ENCODE measurements at regions not wholly inside any gene's neighbourhood (a gene's known extent, or its start where the extent isn't known, plus 50 kb on each side); places are given as distances from the start of the nearest gene placed in this dataset.

DNA sequence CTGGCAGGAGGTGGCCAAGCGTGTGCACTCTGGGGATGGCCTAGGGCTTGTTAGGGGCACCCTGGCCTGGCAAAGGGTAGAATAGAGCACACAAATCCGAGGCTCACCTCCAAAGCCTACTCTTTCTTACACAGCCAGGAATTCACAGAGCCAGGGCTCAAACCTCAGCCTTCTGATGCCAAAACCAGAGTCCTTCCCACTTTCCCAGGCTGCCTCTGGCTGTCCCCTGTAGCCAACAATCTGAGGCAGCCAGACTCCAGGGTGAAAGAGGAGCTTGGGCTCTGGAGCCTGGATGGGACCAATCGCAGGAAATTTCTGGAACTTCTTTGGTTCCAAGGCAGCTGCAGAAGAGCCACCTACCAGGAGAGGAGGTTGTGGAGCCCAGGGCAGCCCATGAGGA, 127.9 kb downstream of the COPRS start:
- H3K9ac ChIP-seq (ENCODE audit: low read depth, low read length, poor library complexity, severe bottlenecking): no peak overlapping the region
- no peaks in the 10 kb centered on the region for H3K79me2 ChIP-seq (ENCODE audit: insufficient read depth, low read length)
- no peaks in the 10 kb centered on the region for H4K20me1 ChIP-seq (ENCODE audit: insufficient read depth, low read length, poor library complexity, severe bottlenecking)

DNA sequence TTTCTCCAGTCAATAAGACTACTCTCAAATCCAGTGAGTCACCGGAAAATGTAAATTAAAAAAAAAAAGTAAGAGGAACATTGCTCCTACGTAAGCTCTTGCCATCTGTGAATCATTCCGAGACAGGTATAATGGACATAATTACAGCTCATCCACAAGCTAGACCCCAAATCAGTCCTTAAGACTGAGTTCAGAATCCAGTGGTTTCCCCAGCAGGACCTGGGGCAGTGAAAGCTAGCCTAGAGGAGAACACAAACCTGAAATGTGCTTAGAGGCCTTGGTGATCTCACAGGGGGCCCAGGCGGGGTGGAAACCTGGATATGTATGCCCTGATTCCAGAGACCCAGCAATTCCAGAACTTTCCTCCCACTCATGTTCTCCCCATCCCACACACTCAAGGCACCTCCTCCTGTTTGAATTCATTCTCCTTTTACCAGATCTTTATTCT, 132.0 kb downstream of the COPRS start:
- TF ChIP-seq EZH2phosphoT487 (IDR thresholded peaks at IDR 0.05; ENCODE audit: borderline replicate concordance): no peak
- TF ChIP-seq, protein P1, sequence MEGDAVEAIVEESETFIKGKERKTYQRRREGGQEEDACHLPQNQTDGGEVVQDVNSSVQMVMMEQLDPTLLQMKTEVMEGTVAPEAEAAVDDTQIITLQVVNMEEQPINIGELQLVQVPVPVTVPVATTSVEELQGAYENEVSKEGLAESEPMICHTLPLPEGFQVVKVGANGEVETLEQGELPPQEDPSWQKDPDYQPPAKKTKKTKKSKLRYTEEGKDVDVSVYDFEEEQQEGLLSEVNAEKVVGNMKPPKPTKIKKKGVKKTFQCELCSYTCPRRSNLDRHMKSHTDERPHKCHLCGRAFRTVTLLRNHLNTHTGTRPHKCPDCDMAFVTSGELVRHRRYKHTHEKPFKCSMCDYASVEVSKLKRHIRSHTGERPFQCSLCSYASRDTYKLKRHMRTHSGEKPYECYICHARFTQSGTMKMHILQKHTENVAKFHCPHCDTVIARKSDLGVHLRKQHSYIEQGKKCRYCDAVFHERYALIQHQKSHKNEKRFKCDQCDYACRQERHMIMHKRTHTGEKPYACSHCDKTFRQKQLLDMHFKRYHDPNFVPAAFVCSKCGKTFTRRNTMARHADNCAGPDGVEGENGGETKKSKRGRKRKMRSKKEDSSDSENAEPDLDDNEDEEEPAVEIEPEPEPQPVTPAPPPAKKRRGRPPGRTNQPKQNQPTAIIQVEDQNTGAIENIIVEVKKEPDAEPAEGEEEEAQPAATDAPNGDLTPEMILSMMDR (conservative IDR thresholded peaks at IDR 0.05; ENCODE audit: low read length): no peak
- H4K20me1 ChIP-seq (ENCODE audit: insufficient read depth, low read length, poor library complexity, severe bottlenecking): no peaks in the 10 kb centered on the region
- H3K4me3 ChIP-seq (ENCODE audit: low read length, poor library complexity, severe bottlenecking): no peak overlapping the region
- no peaks in the 10 kb centered on the region for H3K9me3 ChIP-seq (ENCODE audit: insufficient read depth, low read depth, low read length)
- H3K79me2 ChIP-seq (ENCODE audit: insufficient read depth, low read length): no peaks in the 10 kb centered on the region
- H3K9me2 ChIP-seq (replicated peaks; ENCODE audit: low read depth, low read length): no peaks in the 10 kb centered on the region
- H3F3A ChIP-seq (ENCODE audit: low read depth): no peaks in the 10 kb centered on the region
- no peak overlapping the region for H3K9ac ChIP-seq (ENCODE audit: low read depth, low read length, poor library complexity, severe bottlenecking)
- no peaks in the 10 kb centered on the region for H3K4me1 ChIP-seq (ENCODE audit: insufficient read depth, low read length, poor library complexity, severe bottlenecking)
- H3K4me2 ChIP-seq (ENCODE audit: low read depth, low read length, poor library complexity, severe bottlenecking): no peak overlapping the region
- no peak overlapping the region for H2AFZ ChIP-seq (ENCODE audit: low read length)
- no peaks in the 10 kb centered on the region for H3K27me3 ChIP-seq (ENCODE audit: insufficient read depth, low read length, poor library complexity, severe bottlenecking)
- no peaks in the 10 kb centered on the region for H3K36me3 ChIP-seq (ENCODE audit: insufficient read depth, low read length)

More for the DNA sequence above, 127.9 kb downstream of the COPRS start:
- Histone ChIP-seq H3K4me3 (ENCODE audit: low read length, poor library complexity, severe bottlenecking) (no peak overlapping the region), H3K27me3 (ENCODE audit: insufficient read depth, low read length, poor library complexity, severe bottlenecking) (no peaks in the 10 kb centered on the region), H3K36me3 (ENCODE audit: insufficient read depth, low read length) (no peaks in the 10 kb centered on the region), H2AFZ (ENCODE audit: low read length) (no peak overlapping the region), H3K4me1 (ENCODE audit: insufficient read depth, low read length, poor library complexity, severe bottlenecking) (no peaks in the 10 kb centered on the region), H3K9me2 (replicated peaks; ENCODE audit: low read depth, low read length) (no peaks in the 10 kb centered on the region), H3K4me2 (ENCODE audit: low read depth, low read length, poor library complexity, severe bottlenecking) (no peak overlapping the region), H3F3A (ENCODE audit: low read depth) (no peaks in the 10 kb centered on the region), H3K9me3 (ENCODE audit: insufficient read depth, low read depth, low read length) (no peaks in the 10 kb centered on the region)
- TF ChIP-seq EZH2phosphoT487 (IDR thresholded peaks at IDR 0.05; ENCODE audit: borderline replicate concordance): no peak
- TF ChIP-seq, protein P1 (conservative IDR thresholded peaks at IDR 0.05; ENCODE audit: low read length): no peak

DNA sequence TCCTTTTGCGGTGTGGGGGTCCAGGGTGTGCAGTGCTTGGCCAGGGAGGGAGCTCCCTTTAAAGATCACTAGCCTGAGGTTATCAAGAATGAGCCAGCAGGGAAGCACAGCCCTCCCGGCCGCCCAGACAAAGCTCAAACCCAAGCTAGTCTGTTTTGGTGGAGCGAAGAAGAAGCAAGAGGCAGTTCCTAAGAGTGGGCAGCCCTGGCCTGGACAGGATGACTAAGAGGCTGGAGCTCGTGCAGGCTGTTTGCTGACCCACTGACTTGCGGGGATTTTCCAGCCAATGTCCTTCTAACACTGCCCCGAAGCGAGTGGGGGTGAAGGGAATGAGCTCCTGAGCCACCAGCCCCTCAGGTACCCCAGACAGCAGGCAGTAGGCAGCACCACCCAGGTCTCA, 134.4 kb downstream of the COPRS start:
- Histone ChIP-seq H3K9ac (ENCODE audit: low read depth, low read length, poor library complexity, severe bottlenecking) (no peak overlapping the region), H3K9me2 (replicated peaks; ENCODE audit: low read depth, low read length) (no peaks in the 10 kb centered on the region), H3F3A (ENCODE audit: low read depth) (no peaks in the 10 kb centered on the region), H3K36me3 (ENCODE audit: insufficient read depth, low read length) (no peaks in the 10 kb centered on the region), H3K4me3 (ENCODE audit: low read length, poor library complexity, severe bottlenecking) (no peak overlapping the region), H3K4me1 (ENCODE audit: insufficient read depth, low read length, poor library complexity, severe bottlenecking) (no peaks in the 10 kb centered on the region), H3K79me2 (ENCODE audit: insufficient read depth, low read length) (no peaks in the 10 kb centered on the region), H4K20me1 (ENCODE audit: insufficient read depth, low read length, poor library complexity, severe bottlenecking) (no peaks in the 10 kb centered on the region), H3K27me3 (ENCODE audit: insufficient read depth, low read length, poor library complexity, severe bottlenecking) (no peaks in the 10 kb centered on the region), H2AFZ (ENCODE audit: low read length) (no peak overlapping the region), H3K9me3 (ENCODE audit: insufficient read depth, low read depth, low read length) (no peaks in the 10 kb centered on the region), H3K4me2 (ENCODE audit: low read depth, low read length, poor library complexity, severe bottlenecking) (no peak overlapping the region)
- TF ChIP-seq EZH2phosphoT487 (IDR thresholded peaks at IDR 0.05; ENCODE audit: borderline replicate concordance): no peak
- TF ChIP-seq, protein P1 (conservative IDR thresholded peaks at IDR 0.05; ENCODE audit: low read length): no peak

All from Loucy (cell line).